Psoas muscle (tissue), 7 donors: ENCODE measurements at regions not wholly inside any gene's neighbourhood (a gene's known extent, or its start where the extent isn't known, plus 50 kb on each side); places are given as distances from the start of the nearest gene placed in this dataset.
"Not testable (repeated sequence)": the region's sequence is repeated elsewhere in the genome, so short reads cannot be mapped to it uniquely, and the experiment has no call there.

Source experiments
- ATAC-seq, 4 donors: fragments of 200-7000 bp; cut with Tn5 transposase; one replicate each; pipeline ENCODE4 v1.9.1; 2020; ENCODE audit warnings: moderate library complexity in 3 of 4, mild to moderate bottlenecking in 2 of 4
- DNase-seq, 2 donors: peaks; one replicate each; pipeline ENCODE4 v3.0.0-alpha.2; 2020
- H3K27ac ChIP-seq: fragments of 200-600 bp; one replicate; pipeline ENCODE4 v1.8.0; 2022
- H3K27me3 ChIP-seq, 3 donors: fragments of 200-600 bp in 1 of 3; one replicate each; pipeline versions ENCODE4 v1.6.1 to v1.8.0; 2013 to 2022; ENCODE audit warnings: low read length in 2 of 3, mild to moderate bottlenecking in 2 of 3, moderate library complexity in 1 of 3; ENCODE audit not compliant: insufficient read depth in 3 of 3
- H3K36me3 ChIP-seq, 2 donors: fragments of 200-600 bp in 1 of 2; one replicate each; pipeline versions ENCODE4 v1.6.1 to v1.8.0; 2013 to 2022; ENCODE audit warnings: low read depth in 1 of 2, mild to moderate bottlenecking in 1 of 2, moderate library complexity in 1 of 2; ENCODE audit not compliant: insufficient read depth in 1 of 2
- H3K4me1 ChIP-seq: fragments of 200-600 bp; one replicate; pipeline ENCODE4 v1.8.0; 2022
- H3K4me3 ChIP-seq: fragments of 200-600 bp; one replicate; pipeline ENCODE4 v1.8.0; 2022; ENCODE audit warnings: mild to moderate bottlenecking
- H3K9me3 ChIP-seq: fragments of 200-600 bp; one replicate; pipeline ENCODE4 v1.8.0; 2022
- CTCF ChIP-seq: fragments of 200-600 bp; IDR thresholded peaks from one replicate; pipeline ENCODE4 v1.8.0; 2022; ENCODE audit warnings: antibody characterized with exemption
- WGBS, 3 donors: extraction: QIAGEN DNeasy Blood & Tissue Kit; methylation state at CpG; one replicate each; pipeline versions ENCODE4 v1.1.6 to v1.1.7; 2013; 5-methylcytosine and 5-hydroxymethylcytosine counted together
- intact Hi-C, 2 donors: fragments of 100-400 bp; cut with DNase I; formaldehyde crosslinking; loops; one replicate each; pipeline versions ENCODE4 v1.11.0 to v1.14.2; 2022
- donor health status: healthy with polysubstance abuse.
- donor health status: DM: no; HTN: no; CAD: no; lungs with moderate emphysema.
- donor health status: Bipolar disorder and iron deficiency.
- donor health status: healthy.
- donor health status: DM: yes; HTN: yes; CAD: no.
- donor health status: DM: no; HTN: no; CAD: no.
- donor health status: DM: yes; HTN: yes; CAD: no.

DNA sequence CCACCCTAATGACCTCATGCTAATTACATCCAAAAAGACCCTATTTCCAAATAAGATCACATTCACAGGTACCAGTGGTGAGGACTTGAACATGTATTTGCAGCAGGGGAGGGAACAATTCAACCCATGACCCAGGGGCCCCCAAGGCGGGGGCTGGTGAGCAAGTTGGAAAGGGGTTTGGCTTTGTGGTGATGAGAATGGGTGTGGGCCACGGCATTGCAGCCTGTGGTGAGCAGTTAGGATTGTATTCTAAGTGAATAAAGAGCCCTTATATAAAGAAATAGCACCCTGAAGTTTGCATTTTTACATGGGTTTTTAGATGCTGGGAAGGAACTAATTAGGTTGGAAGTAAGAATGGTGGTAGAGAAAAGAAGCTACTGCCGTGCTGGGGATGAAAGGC is 694.2 kb downstream of the EFNB2 start:
- intact Hi-C loops, result no loop called here
- 77 to 90% (median 81%) methylated on average over 3 of the region's 3 CpGs for WGBS, 3 donors

GRCh38 chr13:105838231-105838630 is 697.2 kb downstream of the EFNB2 start:
- no peaks in the 10 kb centered on the region for H3K36me3 ChIP-seq
- no peak overlapping the region for H3K4me3 ChIP-seq
- H3K9me3 ChIP-seq, result no peaks in the 10 kb centered on the region
- H3K4me1 ChIP-seq, result no peaks in the 10 kb centered on the region
- DNase-seq (no peak), ATAC-seq (no peak)
- TF ChIP-seq CTCF, result no peak
- no peaks in the 10 kb centered on the region for H3K27me3 ChIP-seq
- no peak overlapping the region for H3K27ac ChIP-seq
- intact Hi-C loops, result no loop called here
- WGBS, 3 donors, result 92 to 94% (median 92%) methylated on average over 8 of the region's 8 CpGs

More for the DNA sequence above, 694.2 kb downstream of the EFNB2 start:
- ATAC-seq (no peak), DNase-seq (no peak)
- TF ChIP-seq CTCF, result no peak
- H3K9me3 ChIP-seq, result no peaks in the 10 kb centered on the region
- no peaks in the 10 kb centered on the region for H3K36me3 ChIP-seq
- H3K27ac ChIP-seq, result no peak overlapping the region
- H3K4me3 ChIP-seq, result no peak overlapping the region
- H3K27me3 ChIP-seq, result no peaks in the 10 kb centered on the region
- H3K4me1 ChIP-seq, result no peaks in the 10 kb centered on the region

- H3K27me3 ChIP-seq, H3K27ac ChIP-seq, H3K4me3 ChIP-seq, DNase-seq, ATAC-seq, H3K4me1 ChIP-seq, H3K9me3 ChIP-seq, H3K36me3 ChIP-seq, intact Hi-C loops: not testable (repeated sequence)
- WGBS, 3 donors, result 95 to 96% (median 96%) methylated on average over 9 of the region's 9 CpGs
These were observed 698.2 kb downstream of the EFNB2 start for GRCh38 chr13:105837295-105837694.

- WGBS, 3 donors, result 44 to 60% (median 46%) methylated on average over 4 of the region's 4 CpGs
- H3K9me3 ChIP-seq, result no peaks in the 10 kb centered on the region
- no peak for TF ChIP-seq CTCF
- H3K4me1 ChIP-seq, result no peaks in the 10 kb centered on the region
- intact Hi-C loops, result no loop called here
- H3K27me3 ChIP-seq, result no peaks in the 10 kb centered on the region
- no peak overlapping the region for H3K27ac ChIP-seq
- no peaks in the 10 kb centered on the region for H3K36me3 ChIP-seq
- no peak overlapping the region for H3K4me3 ChIP-seq
- ATAC-seq (no peak), DNase-seq (no peak)
These were observed 704.6 kb downstream of the EFNB2 start for GRCh38 chr13:105830821-105831220.

- WGBS, 3 donors, result 61 to 66% (median 65%) methylated on average over 7 of the region's 7 CpGs
- DNase-seq, result no peak
- H3K9me3 ChIP-seq, result no peaks in the 10 kb centered on the region
- no peak overlapping the region for H3K4me3 ChIP-seq
- TF ChIP-seq CTCF, result no peak
- H3K36me3 ChIP-seq, result no peaks in the 10 kb centered on the region
- intact Hi-C loops, result no loop called here
- H3K4me1 ChIP-seq, result no peaks in the 10 kb centered on the region
- ATAC-seq, result no peak
- no peak overlapping the region for H3K27ac ChIP-seq
- no peaks in the 10 kb centered on the region for H3K27me3 ChIP-seq
These were observed 708.2 kb downstream of the EFNB2 start for GRCh38 chr13:105827111-105827809.
